RWPE2 (cell line): ENCODE measurements at regions not wholly inside any gene's neighbourhood (a gene's known extent, or its start where the extent isn't known, plus 50 kb on each side); places are given as distances from the start of the nearest gene placed in this dataset.
"Not testable (repeated sequence)": the region's sequence is repeated elsewhere in the genome, so short reads cannot be mapped to it uniquely, and the experiment has no call there.

Experiments
- ATAC-seq: fragments of 200-7000 bp; cut with Tn5 transposase; 3 replicates; pipeline ENCODE4 v1.9.1; 2021; ENCODE audit warnings: low read depth
- DNase-seq: peaks from one replicate; pipeline ENCODE4 v3.0.0-alpha.2; 2020; ENCODE audit warnings: low spot score
- H3K27ac ChIP-seq: fragments of 450-650 bp; 2 replicates; pipeline ENCODE4 v1.5.1; 2017; ENCODE audit warnings: mild to moderate bottlenecking; ENCODE audit not compliant: poor library complexity, severe bottlenecking
- H3K27me3 ChIP-seq: fragments of 250-450 bp; sonication (Bioruptor Pico); 2 replicates; pipeline ENCODE4 v1.5.1; 2021; ENCODE audit warnings: mild to moderate bottlenecking, moderate library complexity; ENCODE audit not compliant: insufficient read depth, poor library complexity, severe bottlenecking
- H3K36me3 ChIP-seq: fragments of 250-450 bp; sonication (Bioruptor Pico); 2 replicates; pipeline ENCODE4 v1.5.1; 2020; ENCODE audit warnings: low read depth, mild to moderate bottlenecking, moderate library complexity
- H3K4me1 ChIP-seq: fragments of 250-450 bp; sonication (Bioruptor Pico); 2 replicates; pipeline ENCODE4 v1.5.1; 2021; ENCODE audit warnings: mild to moderate bottlenecking, moderate library complexity; ENCODE audit not compliant: insufficient read depth, poor library complexity, severe bottlenecking
- H3K4me3 ChIP-seq: fragments of 250-450 bp; sonication (Bioruptor Pico); 2 replicates; pipeline ENCODE4 v1.5.1; 2021; ENCODE audit warnings: mild to moderate bottlenecking, moderate library complexity; ENCODE audit not compliant: severe bottlenecking
- H3K9me3 ChIP-seq: fragments of 250-450 bp; sonication (Bioruptor Pico); 2 replicates; pipeline ENCODE4 v1.5.1; 2021; ENCODE audit warnings: mild to moderate bottlenecking, moderate library complexity; ENCODE audit not compliant: severe bottlenecking
- TF ChIP-seq, protein P1 (sequence below): fragments of 450-650 bp; IDR thresholded peaks from one replicate; pipeline ENCODE4 v1.5.1; 2017; ENCODE audit warnings: mild to moderate bottlenecking, moderate library complexity; ENCODE audit not compliant: poor library complexity, severe bottlenecking

- Histone ChIP-seq H3K27me3 (no peaks in the 10 kb centered on the region), H3K4me3 (no peak overlapping the region), H3K9me3 (no peaks in the 10 kb centered on the region), H3K36me3 (no peaks in the 10 kb centered on the region), H3K4me1 (no peaks in the 10 kb centered on the region), H3K27ac (no peak overlapping the region)
- no peak for DNase-seq
- TF ChIP-seq, protein P1, sequence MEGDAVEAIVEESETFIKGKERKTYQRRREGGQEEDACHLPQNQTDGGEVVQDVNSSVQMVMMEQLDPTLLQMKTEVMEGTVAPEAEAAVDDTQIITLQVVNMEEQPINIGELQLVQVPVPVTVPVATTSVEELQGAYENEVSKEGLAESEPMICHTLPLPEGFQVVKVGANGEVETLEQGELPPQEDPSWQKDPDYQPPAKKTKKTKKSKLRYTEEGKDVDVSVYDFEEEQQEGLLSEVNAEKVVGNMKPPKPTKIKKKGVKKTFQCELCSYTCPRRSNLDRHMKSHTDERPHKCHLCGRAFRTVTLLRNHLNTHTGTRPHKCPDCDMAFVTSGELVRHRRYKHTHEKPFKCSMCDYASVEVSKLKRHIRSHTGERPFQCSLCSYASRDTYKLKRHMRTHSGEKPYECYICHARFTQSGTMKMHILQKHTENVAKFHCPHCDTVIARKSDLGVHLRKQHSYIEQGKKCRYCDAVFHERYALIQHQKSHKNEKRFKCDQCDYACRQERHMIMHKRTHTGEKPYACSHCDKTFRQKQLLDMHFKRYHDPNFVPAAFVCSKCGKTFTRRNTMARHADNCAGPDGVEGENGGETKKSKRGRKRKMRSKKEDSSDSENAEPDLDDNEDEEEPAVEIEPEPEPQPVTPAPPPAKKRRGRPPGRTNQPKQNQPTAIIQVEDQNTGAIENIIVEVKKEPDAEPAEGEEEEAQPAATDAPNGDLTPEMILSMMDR, result no peak
- no peak for ATAC-seq
Observed at GRCh38 chr6:163733061-163733460, 318.5 kb downstream of the QKI start.

DNA sequence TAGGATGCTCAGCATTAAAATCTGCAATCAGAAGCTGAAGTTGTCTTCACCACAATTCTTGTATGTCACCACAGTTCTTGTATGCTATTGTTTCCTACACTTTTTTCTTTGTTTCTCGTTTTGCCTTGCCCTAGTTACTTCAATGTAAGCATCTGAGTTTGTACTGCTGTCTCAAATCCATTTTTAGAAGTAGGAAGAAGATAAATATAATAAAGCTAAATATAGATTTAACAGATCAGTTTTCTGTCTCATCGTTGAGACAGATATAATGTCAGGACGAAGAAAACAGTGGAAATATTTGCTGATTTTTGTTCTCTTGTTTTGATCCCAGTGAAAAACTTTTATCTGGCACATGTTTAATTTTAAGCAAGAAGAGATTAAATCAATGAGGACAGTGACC is 318.0 kb downstream of the QKI start:
- TF ChIP-seq, protein P1, result no peak
- ATAC-seq (no peak), DNase-seq (no peak)
- H3K4me1 ChIP-seq, result no peaks in the 10 kb centered on the region
- H3K9me3 ChIP-seq, result no peaks in the 10 kb centered on the region
- H3K36me3 ChIP-seq, result no peaks in the 10 kb centered on the region
- H3K27me3 ChIP-seq, result no peaks in the 10 kb centered on the region
- no peak overlapping the region for H3K4me3 ChIP-seq
- no peak overlapping the region for H3K27ac ChIP-seq

- H3K9me3 ChIP-seq, H3K27me3 ChIP-seq, ATAC-seq, H3K4me1 ChIP-seq, H3K4me3 ChIP-seq, H3K36me3 ChIP-seq, H3K27ac ChIP-seq, DNase-seq: not testable (repeated sequence)
Observed at GRCh38 chr6:163732014-163732351, 317.5 kb downstream of the QKI start.

- H3K27ac ChIP-seq, result no peak overlapping the region
- no peak for DNase-seq
- no peaks in the 10 kb centered on the region for H3K9me3 ChIP-seq
- no peaks in the 10 kb centered on the region for H3K4me1 ChIP-seq
- H3K27me3 ChIP-seq, result no peaks in the 10 kb centered on the region
- no peaks in the 10 kb centered on the region for H3K36me3 ChIP-seq
- ATAC-seq, result no peak
- TF ChIP-seq, protein P1, result no peak
- H3K4me3 ChIP-seq, result no peak overlapping the region
Observed at GRCh38 chr6:163731215-163732013, 316.9 kb downstream of the QKI start.

DNA sequence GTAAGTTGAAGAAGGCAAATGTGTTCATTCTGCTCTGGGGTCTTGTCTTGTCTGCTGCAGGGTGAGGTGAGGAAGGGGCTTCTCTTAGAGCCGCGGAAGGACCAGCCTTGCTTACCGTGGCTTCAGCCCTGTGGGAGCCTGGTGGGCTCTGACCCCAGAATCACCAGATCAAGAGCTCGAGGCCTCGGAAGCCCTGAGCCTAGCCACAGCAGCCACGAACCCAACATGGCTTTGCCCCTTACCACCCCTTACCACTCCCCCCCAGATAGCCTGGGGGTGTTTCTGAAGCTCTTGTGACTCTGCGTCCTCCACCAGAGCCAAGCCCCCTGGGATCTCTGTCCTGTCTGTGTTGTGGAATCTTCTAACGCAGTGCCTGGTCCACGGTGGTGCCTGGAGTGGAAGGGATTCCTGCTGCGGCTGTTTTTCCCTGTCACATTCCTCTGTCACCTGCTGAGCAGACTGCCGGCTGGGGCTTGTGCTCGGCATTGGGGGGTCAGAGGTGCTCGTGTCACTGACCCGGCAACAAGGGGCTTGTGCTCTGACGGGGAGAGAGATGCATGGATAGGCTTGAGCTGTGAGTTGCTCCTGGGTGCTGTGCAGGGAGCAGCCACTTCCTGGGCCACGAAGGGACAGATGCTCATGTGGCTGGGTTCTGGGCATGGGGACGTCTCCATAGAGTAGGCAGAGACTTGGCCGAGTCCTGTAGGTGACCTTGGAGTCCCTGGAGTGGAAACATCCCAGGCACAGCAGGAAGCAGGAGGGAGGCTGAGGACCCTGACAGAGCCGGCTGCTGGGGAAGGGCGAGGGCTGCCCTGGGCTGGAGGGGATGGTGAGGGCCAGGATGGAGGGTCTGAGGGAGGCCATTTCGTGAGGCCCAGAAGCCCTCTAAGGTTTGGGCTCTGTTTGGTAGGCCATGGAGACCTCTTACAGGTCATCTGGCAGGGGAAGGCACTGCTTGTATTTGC is 316.0 kb downstream of the QKI start:
- DNase-seq (no peak), ATAC-seq (no peak)

More for the DNA sequence above, 316.0 kb downstream of the QKI start:
- no peaks in the 10 kb centered on the region for H3K27me3 ChIP-seq
- H3K4me3 ChIP-seq, result no peak overlapping the region
- no peak overlapping the region for H3K27ac ChIP-seq
- H3K36me3 ChIP-seq, result no peaks in the 10 kb centered on the region
- H3K4me1 ChIP-seq, result no peaks in the 10 kb centered on the region
- no peaks in the 10 kb centered on the region for H3K9me3 ChIP-seq
- TF ChIP-seq, protein P1, result no peak
